HG02588 (cell line): ENCODE measurements at regions not wholly inside any gene's neighbourhood (a gene's known extent, or its start where the extent isn't known, plus 50 kb on each side); places are given as distances from the start of the nearest gene placed in this dataset.

ENCODE experiments used
- ATAC-seq: cut with Tn5 transposase; IDR thresholded peaks from one replicate; pipeline ENCODE4 v1.9.1; 2021; ENCODE audit warnings: mild to moderate bottlenecking, moderate library complexity; ENCODE audit not compliant: unreplicated experiment

- no peak for ATAC-seq
Measured at GRCh38 chr9:129336130-129336528, 158.1 kb upstream of the IER5L start.

DNA sequence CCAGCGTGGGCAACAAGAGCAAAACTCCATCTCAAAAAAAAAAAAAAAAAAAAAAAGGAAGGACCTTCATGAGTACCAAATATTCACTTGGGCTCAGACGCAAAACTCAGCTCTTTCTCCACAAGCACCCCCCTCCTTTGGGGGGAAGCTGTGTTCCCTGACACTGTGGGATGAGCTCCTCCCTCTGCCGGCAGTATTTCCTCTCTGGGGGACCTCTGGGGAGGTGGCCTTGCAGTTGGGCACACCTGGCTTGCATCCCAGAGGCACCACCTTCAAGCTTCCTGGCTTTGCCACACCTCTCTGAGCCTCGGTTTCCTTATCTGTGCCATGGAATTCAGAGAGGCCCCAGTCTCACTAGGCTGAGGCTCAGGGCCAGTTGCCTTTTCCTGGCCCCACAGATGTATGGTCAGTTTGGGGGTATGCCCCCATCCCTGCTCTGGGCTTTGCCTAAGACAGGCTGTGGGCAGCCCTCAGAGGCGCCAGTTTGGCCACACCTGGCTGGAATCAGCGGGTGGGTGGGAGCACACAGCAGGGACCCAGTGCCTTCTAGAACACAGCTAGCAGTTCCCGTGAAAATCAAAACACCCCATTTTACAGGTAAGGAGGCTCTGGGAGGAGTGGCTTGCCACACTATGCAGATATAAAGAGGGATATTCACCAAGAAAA lies 157.5 kb upstream of the IER5L start:
- ATAC-seq, result no peak

DNA sequence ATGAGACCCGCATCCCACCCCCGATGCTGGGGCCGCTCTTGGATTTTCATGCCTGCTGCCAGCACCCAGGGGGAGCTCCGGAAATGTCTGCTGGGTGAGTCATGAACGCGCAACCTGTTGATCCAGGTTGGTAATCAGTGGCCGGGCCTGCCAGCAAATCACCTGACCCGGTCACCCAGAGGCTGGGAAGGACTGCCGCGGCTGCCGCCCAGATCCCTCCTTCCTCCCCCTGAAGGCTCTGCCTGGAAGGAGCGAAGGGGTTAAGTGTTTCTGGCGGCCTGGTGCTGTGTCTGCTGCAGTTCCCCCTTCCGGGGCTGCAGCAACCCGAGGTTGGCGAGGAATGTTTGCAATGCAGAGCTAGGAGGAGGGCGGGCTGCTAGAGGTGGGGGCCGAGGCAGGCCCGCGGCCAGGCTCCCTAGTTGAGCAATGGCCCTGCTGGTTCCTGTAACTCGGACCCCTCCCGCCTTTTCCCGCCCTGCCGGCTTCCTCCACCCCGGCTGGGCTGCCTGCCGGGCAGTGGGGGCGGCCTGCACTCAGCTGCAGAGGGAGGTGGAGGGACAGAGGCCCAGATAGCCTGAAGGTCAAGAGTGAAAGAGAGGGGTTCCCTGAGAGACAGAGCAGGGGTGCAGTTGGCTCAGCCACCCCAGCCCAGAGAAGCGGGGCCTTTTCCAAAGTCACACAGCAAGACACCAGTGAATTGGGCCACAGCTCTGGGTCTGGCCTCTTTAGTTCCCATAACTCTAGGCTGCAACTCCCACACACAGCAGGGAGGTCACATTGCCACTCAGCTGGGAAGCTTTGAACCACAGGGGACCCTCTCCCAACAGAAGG lies 156.3 kb upstream of the IER5L start:
- ATAC-seq, result no peak

- ATAC-seq, result no peak
Measured at GRCh38 chr9:129333617-129334104, 155.6 kb upstream of the IER5L start.

- no peak for ATAC-seq
Measured at GRCh38 chr9:129332581-129332980, 154.5 kb upstream of the IER5L start.

- no peak for ATAC-seq
Measured at GRCh38 chr9:129331772-129332500, 153.9 kb upstream of the IER5L start.

- ATAC-seq, result no peak
Measured at GRCh38 chr9:129331493-129331765, 153.4 kb upstream of the IER5L start.

DNA sequence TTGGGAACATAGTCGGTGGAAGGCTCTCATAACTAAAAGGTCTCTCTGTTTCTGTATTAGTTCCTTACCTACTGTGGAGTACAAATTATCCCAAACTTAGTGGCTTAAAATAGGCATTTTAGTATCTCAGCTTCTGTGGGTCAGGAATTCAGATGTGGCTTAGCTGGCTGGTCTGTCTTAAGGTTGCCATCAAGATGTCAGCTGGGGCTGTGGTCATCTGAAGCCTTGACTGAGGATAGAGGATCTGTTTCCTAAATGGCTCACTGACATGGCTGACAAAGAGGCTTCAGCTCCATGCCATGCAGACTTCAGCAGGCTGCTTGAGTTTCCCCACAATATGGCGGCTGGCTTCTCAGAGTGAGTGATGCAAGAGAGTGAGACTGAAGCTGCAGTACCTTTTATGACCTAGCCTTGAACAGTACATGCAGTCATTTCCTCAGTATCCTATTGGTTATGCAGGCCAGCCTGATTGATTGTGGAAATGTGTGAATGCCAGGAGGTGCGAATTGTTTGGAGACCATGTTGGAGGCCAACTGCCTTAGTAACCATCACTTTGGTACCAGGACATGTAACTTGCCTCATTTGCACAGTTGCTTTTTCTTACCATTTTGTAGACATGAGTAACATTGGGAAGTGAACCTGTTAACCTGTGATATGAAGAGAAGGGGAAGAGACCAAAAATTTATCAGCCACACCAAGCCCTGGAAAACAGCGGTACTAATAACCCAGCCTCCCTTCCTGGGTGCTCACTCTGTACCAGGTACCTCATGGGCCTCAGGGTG lies 152.8 kb upstream of the IER5L start:
- no peak for ATAC-seq

DNA sequence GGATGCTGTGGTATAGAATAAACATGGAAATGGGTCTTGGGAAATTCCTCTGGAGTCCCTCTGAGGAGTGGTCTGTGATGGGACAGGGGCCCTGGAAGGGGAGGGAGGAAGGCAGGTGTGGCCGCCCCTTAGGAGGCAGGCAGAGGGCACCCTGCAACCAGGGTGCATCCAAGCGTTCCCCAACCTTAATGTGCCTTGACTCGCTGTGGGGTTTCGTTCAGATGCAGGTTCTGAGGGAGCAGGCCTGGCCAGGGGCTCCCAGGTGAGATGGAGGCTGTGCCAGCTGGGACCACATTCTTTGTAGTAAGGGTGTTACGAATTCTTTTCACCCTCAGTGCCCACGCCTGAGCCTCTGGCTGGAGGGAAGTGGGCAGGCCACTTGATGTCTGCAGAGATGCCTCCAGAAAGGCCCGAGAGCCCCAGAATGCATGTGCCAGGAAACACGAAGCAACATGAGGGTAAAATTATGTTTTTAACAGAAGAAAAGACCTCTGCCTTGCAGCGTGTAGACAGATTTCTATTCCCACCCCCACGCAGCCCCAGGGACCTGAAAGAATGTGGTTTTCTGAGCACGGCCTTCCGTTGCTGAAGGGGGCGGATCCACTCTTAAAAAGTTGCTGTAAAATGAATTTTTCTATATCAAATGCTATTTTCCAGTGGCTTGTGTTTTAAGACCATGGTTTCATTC lies 150.4 kb upstream of the IER5L start:
- no peak for ATAC-seq

GRCh38 chr9:129327552-129328328 lies 149.7 kb upstream of the IER5L start:
- ATAC-seq, result no peak

DNA sequence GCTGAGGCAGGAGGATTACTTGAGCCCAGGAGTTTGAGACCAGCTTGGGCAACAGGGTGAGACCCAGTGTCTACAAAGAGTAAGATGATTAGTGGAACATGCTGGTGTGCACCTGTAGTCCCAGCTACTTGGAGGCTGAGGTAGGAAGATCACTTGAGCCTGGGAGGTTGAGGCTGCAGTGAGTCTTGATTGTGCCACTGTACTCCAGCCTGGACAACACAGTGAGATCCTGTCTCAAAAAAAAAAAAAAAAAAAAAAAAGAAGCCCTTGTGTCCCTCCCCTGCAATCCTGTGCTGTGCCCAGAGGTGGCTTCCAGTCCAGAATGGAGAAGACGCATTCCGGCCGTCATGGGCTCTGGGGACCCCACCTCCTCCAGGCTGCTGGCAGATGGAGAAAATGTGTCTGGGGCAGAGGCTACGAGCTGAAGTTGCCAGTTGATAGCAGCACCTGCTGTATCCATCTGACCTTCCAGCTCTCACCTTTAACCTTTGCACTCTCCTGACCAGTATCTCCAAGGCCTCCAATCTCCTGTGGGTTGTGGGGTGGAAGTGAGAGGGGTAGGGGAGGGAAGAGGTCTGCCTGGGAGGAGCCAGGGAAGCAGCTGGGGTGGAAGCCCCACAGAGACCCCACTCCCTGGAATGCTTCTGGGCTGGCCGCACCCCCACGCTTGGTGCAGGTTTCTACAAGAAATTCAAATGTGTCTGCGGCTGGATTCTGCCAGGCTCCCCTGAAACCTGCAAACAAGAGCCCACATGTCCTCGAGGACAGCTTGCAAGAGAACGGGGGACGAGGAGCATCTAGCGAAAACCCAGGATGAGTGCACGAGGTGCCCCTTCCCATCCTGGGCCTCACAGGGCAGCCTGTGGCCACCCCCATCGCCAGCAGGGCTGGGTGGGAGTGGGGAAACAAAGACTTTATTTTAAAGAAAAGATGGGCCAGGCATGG lies 148.3 kb upstream of the IER5L start:
- ATAC-seq, result no peak

- no peak for ATAC-seq
Measured at GRCh38 chr9:129324808-129325502, 146.9 kb upstream of the IER5L start.

DNA sequence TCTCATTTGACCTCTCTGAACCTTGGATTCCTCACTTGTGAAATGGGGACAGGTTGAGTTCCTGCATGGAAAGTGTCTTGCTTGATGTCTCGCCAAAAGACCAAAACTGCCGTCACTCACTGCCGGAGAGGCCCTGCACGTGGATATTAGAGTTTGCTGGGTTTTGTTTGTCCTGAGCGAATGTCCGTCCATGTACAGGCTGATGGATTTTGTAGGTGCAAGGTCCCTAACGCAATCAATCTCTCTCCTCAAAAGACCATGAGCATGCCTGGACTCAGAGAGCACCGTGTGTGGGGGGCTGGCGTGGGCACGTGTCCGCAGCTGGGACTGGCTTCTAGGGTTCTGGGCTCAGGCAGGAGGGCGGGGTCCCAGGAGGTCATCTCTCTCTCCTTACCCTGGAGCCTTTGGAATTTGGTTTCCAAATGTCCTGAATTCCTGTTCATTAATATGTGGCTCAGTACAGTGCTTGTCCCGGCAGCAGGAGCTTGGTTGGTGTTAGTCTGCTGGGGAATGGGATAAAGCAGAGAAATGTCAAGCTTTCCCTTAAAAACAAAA lies 146.0 kb upstream of the IER5L start:
- no peak for ATAC-seq

GRCh38 chr9:129323376-129323998 lies 145.4 kb upstream of the IER5L start:
- ATAC-seq, result no peak

DNA sequence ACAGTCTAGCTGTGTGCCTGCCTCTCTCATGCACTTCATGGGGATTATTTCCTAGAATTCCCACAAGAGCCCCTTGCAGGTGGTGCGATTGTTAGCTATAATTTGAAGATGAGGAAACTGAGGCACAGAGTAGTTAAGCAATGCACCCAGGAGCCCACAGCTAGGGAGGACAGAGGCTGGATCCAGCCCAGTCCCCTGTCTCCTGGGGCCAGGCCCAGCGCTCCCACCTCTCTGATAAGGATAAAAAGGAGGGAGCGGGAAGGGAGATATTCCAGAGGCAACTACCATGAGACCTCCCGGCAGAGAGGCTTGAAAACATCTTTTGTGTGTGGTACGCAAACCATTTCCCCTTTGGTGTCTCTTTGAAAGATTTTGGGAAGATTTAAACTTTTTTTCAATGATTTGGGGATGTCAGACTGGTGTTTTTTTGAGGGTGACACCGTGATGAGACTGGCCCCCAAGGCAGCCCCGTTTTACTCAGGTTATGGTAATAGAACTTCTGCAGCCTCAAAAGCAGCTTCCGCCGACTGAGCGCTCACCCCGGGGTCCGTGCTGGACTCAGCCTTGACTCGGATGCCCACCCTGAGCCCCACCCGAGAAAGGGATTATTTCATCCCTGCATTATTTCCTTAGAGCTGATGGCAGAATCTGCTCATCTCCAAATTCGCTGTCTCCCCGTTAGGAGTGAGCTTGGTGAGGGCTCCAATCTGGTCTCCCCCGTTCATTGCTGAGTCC lies 144.7 kb upstream of the IER5L start:
- no peak for ATAC-seq

GRCh38 chr9:129322022-129322621 lies 144.1 kb upstream of the IER5L start:
- ATAC-seq, result no peak
